Aorta (tissue), 5 donors: ENCODE measurements at regions not wholly inside any gene's neighbourhood (a gene's known extent, or its start where the extent isn't known, plus 50 kb on each side); places are given as distances from the start of the nearest gene placed in this dataset.
A peak's percentile ranks its signal among the peaks of the same experiment; 100 is the strongest.

ENCODE experiments used
- ATAC-seq: fragments of 200-7000 bp; cut with Tn5 transposase; one replicate; pipeline ENCODE4 v1.9.1; 2022; ENCODE audit warnings: moderate library complexity; ENCODE audit not compliant: low FRiP score
- DNase-seq, 2 donors: peaks; one replicate each; pipeline ENCODE4 v3.0.0-alpha.2; 2020
- H3K27ac ChIP-seq, 2 donors: one replicate each; pipeline ENCODE4 v1.5.1; 2013; ENCODE audit warnings: low read length in 2 of 2, mild to moderate bottlenecking in 2 of 2, moderate library complexity in 2 of 2, control low read depth in 1 of 2, inconsistent platforms in 1 of 2, low read depth in 1 of 2
- H3K27me3 ChIP-seq, 2 donors: one replicate each; pipeline ENCODE4 v1.6.1; 2013; ENCODE audit warnings: control low read depth in 1 of 2, low read length in 1 of 2, mild to moderate bottlenecking in 1 of 2, moderate library complexity in 1 of 2; ENCODE audit not compliant: insufficient read depth in 2 of 2, control insufficient read depth in 1 of 2
- H3K36me3 ChIP-seq, 2 donors: one replicate each; pipeline ENCODE4 v1.6.1; 2013; ENCODE audit warnings: control low read depth in 1 of 2, low read length in 1 of 2, mild to moderate bottlenecking in 1 of 2; ENCODE audit not compliant: insufficient read depth in 2 of 2, control insufficient read depth in 1 of 2
- H3K4me1 ChIP-seq, 2 donors: one replicate each; pipeline ENCODE4 v1.6.1; 2013; ENCODE audit warnings: low read length in 2 of 2, control low read depth in 1 of 2, mild to moderate bottlenecking in 1 of 2, moderate library complexity in 1 of 2; ENCODE audit not compliant: insufficient read depth in 2 of 2, control insufficient read depth in 1 of 2
- H3K4me3 ChIP-seq, 2 donors: one replicate each; pipeline ENCODE4 v1.5.1; 2013; ENCODE audit warnings: low read length in 2 of 2, control low read depth in 1 of 2, mild to moderate bottlenecking in 1 of 2
- H3K9me3 ChIP-seq: one replicate; pipeline ENCODE4 v1.6.1; 2013; ENCODE audit warnings: mild to moderate bottlenecking, low read length; ENCODE audit not compliant: control insufficient read depth
- WGBS, 2 donors: extraction: QIAGEN DNeasy Blood & Tissue Kit; methylation state at CpG; one replicate each; pipeline ENCODE4 v1.1.7; 2013; 5-methylcytosine and 5-hydroxymethylcytosine counted together
- intact Hi-C, 2 donors: fragments of 100-400 bp; cut with DNase I; formaldehyde crosslinking; loops; one replicate each; pipeline versions ENCODE4 v1.14.2 to v1.15.0; 2022
- donor health status: healthy with polysubstance abuse.
- donor health status: Bipolar disorder and iron deficiency.
- donor health status: DM: no; HTN: no; CAD: no.
- donor health status: DM: no; HTN: no; CAD: no.
- donor health status: DM: yes; HTN: yes; CAD: no.

- Histone ChIP-seq H3K9me3 (peaks cover 10% of the 10 kb centered on the region), H3K36me3 (no peaks in the 10 kb centered on the region), H3K27me3 (no peaks in the 10 kb centered on the region), H3K4me1 (no peaks in the 10 kb centered on the region), H3K27ac (no peak overlapping the region), H3K4me3 (no peak overlapping the region)
- DNase-seq = peak in 1 of 2 donors; percentile 21
- ATAC-seq = no peak
- intact Hi-C loops = loop anchor here (5.0 to 10.0 kb wide), 3 partner anchors 116 to 244 kb away; no protein-coding TSS in a partner anchor
- WGBS, 2 donors = 92 to 94% methylated on average over 5 of the region's 5 CpGs
These were observed 149.7 kb downstream of the OAT start for GRCh38 chr10:124268976-124269375.

- Histone ChIP-seq H3K4me3 (no peak overlapping the region), H3K4me1 (no peaks in the 10 kb centered on the region), H3K27me3 (no peaks in the 10 kb centered on the region), H3K9me3 (peaks cover 10% of the 10 kb centered on the region), H3K27ac (no peak overlapping the region), H3K36me3 (no peaks in the 10 kb centered on the region)
- ATAC-seq (no peak), DNase-seq (peak in 1 of 2 donors; percentile 14)
- intact Hi-C loops = loop anchor here (5.0 to 10.0 kb wide), 3 partner anchors 117 to 243 kb away; no protein-coding TSS in a partner anchor
- WGBS, 2 donors = 74 to 89% methylated on average over 6 of the region's 6 CpGs
These were observed 150.7 kb downstream of the OAT start for GRCh38 chr10:124267911-124268549.

GRCh38 chr10:124267231-124267885 is 151.4 kb downstream of the OAT start:
- peak; percentile 78 to 79 for DNase-seq
- intact Hi-C loops = loop anchor here (5.0 to 10.0 kb wide), 3 partner anchors 117 to 243 kb away; no protein-coding TSS in a partner anchor
- Histone ChIP-seq H3K4me3 (no peak overlapping the region), H3K27ac (no peak overlapping the region), H3K4me1 (no peaks in the 10 kb centered on the region), H3K36me3 (no peaks in the 10 kb centered on the region), H3K9me3 (peaks cover 3% of the 10 kb centered on the region), H3K27me3 (no peaks in the 10 kb centered on the region)
- WGBS, 2 donors = 43 to 49% methylated on average over 9 of the region's 9 CpGs
- ATAC-seq = peak; percentile 49

GRCh38 chr10:124266468-124267230 is 152.1 kb downstream of the OAT start:
- Histone ChIP-seq H3K27me3 (no peaks in the 10 kb centered on the region), H3K27ac (no peak overlapping the region), H3K9me3 (no peaks in the 10 kb centered on the region), H3K4me3 (no peak overlapping the region), H3K4me1 (no peaks in the 10 kb centered on the region), H3K36me3 (no peaks in the 10 kb centered on the region)
- DNase-seq = peak in 1 of 2 donors; percentile 70
- 92 to 95% methylated on average over 15 of the region's 15 CpGs for WGBS, 2 donors
- intact Hi-C loops = loop anchor here (5.0 to 10.0 kb wide), 3 partner anchors 118 to 242 kb away; no protein-coding TSS in a partner anchor
- ATAC-seq = no peak

- no peak overlapping the region for H3K27ac ChIP-seq
- DNase-seq (peak in 1 of 2 donors; percentile 65), ATAC-seq (no peak)
- H3K36me3 ChIP-seq = no peaks in the 10 kb centered on the region
- WGBS, 2 donors = 95 to 96% methylated on average over 12 of the region's 12 CpGs
- intact Hi-C loops = loop anchor here (5.0 to 10.0 kb wide), 3 partner anchors 119 to 241 kb away; no protein-coding TSS in a partner anchor
- no peaks in the 10 kb centered on the region for H3K27me3 ChIP-seq
- no peaks in the 10 kb centered on the region for H3K4me1 ChIP-seq
- H3K9me3 ChIP-seq = no peaks in the 10 kb centered on the region
- no peak overlapping the region for H3K4me3 ChIP-seq
These were observed 152.8 kb downstream of the OAT start for GRCh38 chr10:124265776-124266467.

GRCh38 chr10:124265391-124265745 is 153.4 kb downstream of the OAT start:
- Histone ChIP-seq H3K9me3 (no peaks in the 10 kb centered on the region), H3K27ac (no peak overlapping the region), H3K36me3 (no peaks in the 10 kb centered on the region), H3K4me3 (no peak overlapping the region), H3K27me3 (no peaks in the 10 kb centered on the region), H3K4me1 (no peaks in the 10 kb centered on the region)
- WGBS, 2 donors = 95 to 100% methylated on average over 1 of the region's 1 CpG
- ATAC-seq (no peak), DNase-seq (peak in 1 of 2 donors; percentile 32)
- intact Hi-C loops = loop anchor here (5.0 to 10.0 kb wide), 3 partner anchors 119 to 241 kb away; no protein-coding TSS in a partner anchor

- H3K36me3 ChIP-seq = no peaks in the 10 kb centered on the region
- peak in 1 of 2 donors; percentile 67 for DNase-seq
- no peak overlapping the region for H3K4me3 ChIP-seq
- no peaks in the 10 kb centered on the region for H3K4me1 ChIP-seq
- H3K27ac ChIP-seq = no peak overlapping the region
- ATAC-seq = no peak
- WGBS, 2 donors = 95 to 96% methylated on average over 17 of the region's 17 CpGs
- H3K27me3 ChIP-seq = no peaks in the 10 kb centered on the region
- intact Hi-C loops = loop anchor here (5.0 to 10.0 kb wide), 5 partner anchors 120 to 263 kb away; no protein-coding TSS in a partner anchor
- no peaks in the 10 kb centered on the region for H3K9me3 ChIP-seq
These were observed 153.9 kb downstream of the OAT start for GRCh38 chr10:124264711-124265390.

GRCh38 chr10:124264271-124264670 is 154.5 kb downstream of the OAT start:
- WGBS, 2 donors = 96% methylated on average over 7 of the region's 7 CpGs

More at GRCh38 chr10:124264271-124264670, 154.5 kb downstream of the OAT start:
- Histone ChIP-seq H3K27ac (no peak overlapping the region), H3K9me3 (no peaks in the 10 kb centered on the region), H3K27me3 (no peaks in the 10 kb centered on the region), H3K4me1 (no peaks in the 10 kb centered on the region), H3K36me3 (no peaks in the 10 kb centered on the region), H3K4me3 (no peak overlapping the region)
- DNase-seq (peak in 1 of 2 donors; percentile 39), ATAC-seq (no peak)
- intact Hi-C loops = loop anchor here (5.0 to 10.0 kb wide), 4 partner anchors 121 to 262 kb away; no protein-coding TSS in a partner anchor
